Keratinocyte (primary cell): ENCODE measurements at regions not wholly inside any gene's neighbourhood (a gene's known extent, or its start where the extent isn't known, plus 50 kb on each side); places are given as distances from the start of the nearest gene placed in this dataset.

Experiments
- DNase-seq: peaks from one replicate; pipeline ENCODE4 v3.0.0-alpha.2; 2011; ENCODE audit warnings: low read depth, missing footprints, low spot score
- FAIRE-seq: peaks from 2 replicates; lab custom pipeline; 2011; peaks lifted over from hg19 to GRCh38; lab: Jason Lieb, UNC
- H2AFZ ChIP-seq: 2 replicates; pipeline ENCODE4 v1.6.0; 2012; ENCODE audit warnings: low read length, control low read depth, inconsistent platforms; ENCODE audit not compliant: control insufficient read depth
- H3K27ac ChIP-seq: 2 replicates; pipeline ENCODE4 v1.5.1; 2011; ENCODE audit warnings: low read length; ENCODE audit not compliant: control insufficient read depth, insufficient read depth
- H3K27me3 ChIP-seq: 3 replicates; pipeline ENCODE4 v1.6.0; 2011; ENCODE audit warnings: low read length; ENCODE audit not compliant: control insufficient read depth, insufficient read depth; ENCODE audit errors: extremely low read depth
- H3K36me3 ChIP-seq, 2 experiments: 2 replicates in 1 of 2; 3 replicates in 1 of 2; pipeline ENCODE4 v1.5.1; 2011; ENCODE audit warnings: low read length in 2 of 2, mild to moderate bottlenecking in 1 of 2; ENCODE audit not compliant: control insufficient read depth in 2 of 2, insufficient read depth in 2 of 2; ENCODE audit errors: extremely low read depth in 1 of 2
- H3K4me1 ChIP-seq: 3 replicates; pipeline ENCODE4 v1.5.1; 2011; ENCODE audit warnings: low read length; ENCODE audit not compliant: control insufficient read depth, insufficient read depth; ENCODE audit errors: extremely low read depth
- H3K4me2 ChIP-seq: 3 replicates; pipeline ENCODE4 v1.6.0; 2011; ENCODE audit warnings: low read depth, low read length; ENCODE audit not compliant: control insufficient read depth, insufficient read depth; ENCODE audit errors: extremely low read depth
- H3K4me3 ChIP-seq, 3 experiments: fragments of 200-600 bp in 1 of 3; sonication (generic) in 1 of 3; 2 replicates in 2 of 3; 3 replicates in 1 of 3; pipeline ENCODE4 v1.5.1; 2011 to 2016; ENCODE audit warnings: low read length in 3 of 3, mild to moderate bottlenecking in 3 of 3, control low read depth in 2 of 3, inconsistent platforms in 1 of 3, low read depth in 1 of 3, mixed read lengths in 1 of 3, mixed run types in 1 of 3, moderate library complexity in 1 of 3; ENCODE audit not compliant: control insufficient read depth in 2 of 3, insufficient read depth in 2 of 3; ENCODE audit errors: extremely low read depth in 1 of 3
- H3K79me2 ChIP-seq: 2 replicates; pipeline ENCODE4 v1.6.0; 2012; ENCODE audit warnings: low read length; ENCODE audit not compliant: control insufficient read depth, insufficient read depth
- H3K9ac ChIP-seq: 3 replicates; pipeline ENCODE4 v1.6.0; 2011; ENCODE audit warnings: low read length; ENCODE audit not compliant: control insufficient read depth, insufficient read depth; ENCODE audit errors: extremely low read depth
- H3K9me1 ChIP-seq: 3 replicates; pipeline ENCODE4 v1.6.0; 2011; ENCODE audit warnings: low read length; ENCODE audit not compliant: control insufficient read depth, insufficient read depth; ENCODE audit errors: extremely low read depth
- H3K9me3 ChIP-seq: 2 replicates; pipeline ENCODE4 v1.5.1; 2012; ENCODE audit warnings: low read depth, low read length; ENCODE audit not compliant: control insufficient read depth
- H4K20me1 ChIP-seq: 3 replicates; pipeline ENCODE4 v1.6.0; 2011; ENCODE audit warnings: low read length; ENCODE audit not compliant: control insufficient read depth, insufficient read depth; ENCODE audit errors: extremely low read depth
- CTCF ChIP-seq, 3 experiments: IDR thresholded peaks in 1 of 3; conservative IDR thresholded peaks in 1 of 3; optimal IDR thresholded peaks in 1 of 3; 2 replicates in 2 of 3; 3 replicates in 1 of 3; pipeline versions ENCODE3 to v1.5.1; 2011; ENCODE audit warnings: low read length in 3 of 3, mild to moderate bottlenecking in 3 of 3, moderate library complexity in 2 of 3, control low read depth in 1 of 3, inconsistent platforms in 1 of 3; ENCODE audit not compliant: insufficient read depth in 2 of 3; ENCODE audit errors: extremely low read depth in 1 of 3
- EZH2 ChIP-seq: IDR thresholded peaks from one replicate; pipeline ENCODE4 v1.6.1; 2012; ENCODE audit warnings: inconsistent platforms, mild to moderate bottlenecking, low read length, moderate library complexity
- dilution Hi-C: fragments of 300-500 bp; cut with MboI; formaldehyde crosslinking; loops from one replicate; pipeline ENCODE4 v1.7.0; 2020; ENCODE audit warnings: low sequenced_read_pairs; ENCODE audit not compliant: extremely low pct_ligation_motif_present

GRCh38 chr6:170201361-170201760 lies 89.5 kb downstream of the DLL1 start:
- H3K9me3 ChIP-seq: no peaks in the 10 kb centered on the region
- H3K27me3 ChIP-seq: no peaks in the 10 kb centered on the region
- no peaks in the 10 kb centered on the region for H4K20me1 ChIP-seq
- no peak overlapping the region for H3K27ac ChIP-seq
- no peaks in the 10 kb centered on the region for H3K9me1 ChIP-seq
- no peak overlapping the region for H3K9ac ChIP-seq
- no peaks in the 10 kb centered on the region for H3K36me3 ChIP-seq
- H2AFZ ChIP-seq: no peak overlapping the region
- peaks cover 12% of the 10 kb centered on the region for H3K4me1 ChIP-seq
- no peak overlapping the region for H3K4me3 ChIP-seq
- no peak for FAIRE-seq
- no peaks in the 10 kb centered on the region for H3K79me2 ChIP-seq
- no peak overlapping the region for H3K4me2 ChIP-seq
- DNase-seq: no peak
- dilution Hi-C loops: no loop called here
- no peak for TF ChIP-seq EZH2
- TF ChIP-seq CTCF (optimal IDR thresholded peaks at IDR 0.05 in 1 of 3, IDR thresholded peaks at IDR 0.05 in 1 of 3, conservative IDR thresholded peaks at IDR 0.05 in 1 of 3; ENCODE audit: extremely low read depth in 1 of 3, insufficient read depth in 2 of 3, low read length in 3 of 3): no peak

DNA sequence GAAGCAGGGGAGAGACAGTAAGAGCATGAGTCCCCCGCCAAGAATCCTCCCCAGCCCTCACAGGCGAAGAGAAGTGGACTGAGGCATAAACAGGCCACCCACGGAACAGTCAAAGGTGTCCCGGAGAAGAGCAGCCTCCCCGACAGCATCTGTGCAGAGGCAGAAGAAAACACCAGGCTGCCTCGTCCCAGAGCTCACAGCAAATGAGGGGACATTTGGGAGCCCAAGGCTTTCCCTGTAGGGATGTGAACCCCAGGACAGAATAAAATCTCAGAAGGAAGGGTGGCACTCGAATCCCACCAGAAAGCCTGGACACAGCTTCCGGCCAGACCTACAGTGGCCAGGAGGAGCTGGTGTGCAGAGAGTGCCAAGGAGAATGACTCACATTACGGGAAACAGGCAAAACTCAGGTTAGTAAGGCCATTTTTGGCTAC lies 90.4 kb downstream of the DLL1 start:
- H3K27ac ChIP-seq: no peak overlapping the region
- dilution Hi-C loops: no loop called here
- H3K9me1 ChIP-seq: no peaks in the 10 kb centered on the region
- H3K4me3 ChIP-seq: no peak overlapping the region
- peaks cover 12% of the 10 kb centered on the region for H3K4me1 ChIP-seq
- FAIRE-seq (no peak), DNase-seq (no peak)
- H3K9ac ChIP-seq: no peak overlapping the region
- H4K20me1 ChIP-seq: no peaks in the 10 kb centered on the region
- no peak for TF ChIP-seq EZH2
- no peak for TF ChIP-seq CTCF (optimal IDR thresholded peaks at IDR 0.05 in 1 of 3, IDR thresholded peaks at IDR 0.05 in 1 of 3, conservative IDR thresholded peaks at IDR 0.05 in 1 of 3; ENCODE audit: extremely low read depth in 1 of 3, insufficient read depth in 2 of 3, low read length in 3 of 3)
- no peak overlapping the region for H2AFZ ChIP-seq
- H3K27me3 ChIP-seq: no peaks in the 10 kb centered on the region
- no peak overlapping the region for H3K4me2 ChIP-seq
- H3K79me2 ChIP-seq: no peaks in the 10 kb centered on the region
- H3K9me3 ChIP-seq: no peaks in the 10 kb centered on the region
- no peaks in the 10 kb centered on the region for H3K36me3 ChIP-seq
